Breast epithelium (tissue), 4 donors: ENCODE measurements at regions not wholly inside any gene's neighbourhood (a gene's known extent, or its start where the extent isn't known, plus 50 kb on each side); places are given as distances from the start of the nearest gene placed in this dataset.

Experiments
- DNase-seq, 2 donors: peaks; one replicate each; pipeline ENCODE4 v3.0.0-alpha.2; 2019; ENCODE audit warnings: low spot score in 2 of 2
- H3K27ac ChIP-seq, 2 donors: fragments of 200-600 bp; sonication (generic) in 1 of 2; one replicate each; pipeline ENCODE4 v1.5.1; 2016 to 2019; ENCODE audit warnings: mild to moderate bottlenecking in 1 of 2
- H3K27me3 ChIP-seq, 2 donors: fragments of 200-600 bp; sonication (generic) in 1 of 2; one replicate each; pipeline versions ENCODE4 v1.5.1 to v1.6.0; 2017 to 2019; ENCODE audit warnings: control low read depth in 1 of 2, mild to moderate bottlenecking in 1 of 2
- H3K36me3 ChIP-seq: fragments of 200-600 bp; one replicate; pipeline ENCODE4 v1.5.1; 2019
- H3K4me1 ChIP-seq, 2 donors: fragments of 200-600 bp; sonication (generic); one replicate each; pipeline ENCODE4 v1.5.1; 2016 to 2019; ENCODE audit warnings: control low read depth in 1 of 2
- H3K4me3 ChIP-seq, 3 donors: fragments of 200-600 bp; sonication (generic); 1 replicate in 2 of 3; 2 replicates in 1 of 3; pipeline ENCODE4 v1.5.1; 2016 to 2019; ENCODE audit warnings: mild to moderate bottlenecking in 3 of 3, moderate library complexity in 2 of 3
- H3K9me3 ChIP-seq, 2 donors: fragments of 200-600 bp; sonication (generic) in 1 of 2; one replicate each; pipeline ENCODE4 v1.5.1; 2016 to 2019; ENCODE audit warnings: control low read depth in 1 of 2
- POLR2A ChIP-seq: fragments of 450-650 bp; IDR thresholded peaks from one replicate; pipeline ENCODE4 v1.6.1; 2016; ENCODE audit warnings: antibody characterized with exemption, mild to moderate bottlenecking, moderate library complexity
- POLR2AphosphoS5 ChIP-seq, 3 donors: sonication (generic); formaldehyde crosslinking; IDR thresholded peaks; one replicate each; pipeline ENCODE4 v1.6.1; 2017; ENCODE audit warnings: antibody characterized with exemption in 3 of 3
- intact Hi-C: fragments of 100-400 bp; cut with DNase I; formaldehyde crosslinking; loops from one replicate; pipeline ENCODE4 v1.15.1; 2023; ENCODE audit warnings: low total_unique reads
- TF ChIP-seq, protein P1 (sequence below), 3 donors: fragments of 450-650 bp; IDR thresholded peaks; one replicate each; pipeline ENCODE4 v1.5.1; 2016 to 2017; ENCODE audit warnings: antibody characterized with exemption in 3 of 3, mild to moderate bottlenecking in 3 of 3, moderate library complexity in 3 of 3

- Histone ChIP-seq H3K27ac (no peak overlapping the region), H3K9me3 (no peaks in the 10 kb centered on the region), H3K27me3 (no peaks in the 10 kb centered on the region), H3K36me3 (no peaks in the 10 kb centered on the region), H3K4me3 (no peak overlapping the region), H3K4me1 (peaks cover 0 to 7% of the 10 kb centered on the region in 2 donors)
- intact Hi-C loops, result no loop called here
- no peak for DNase-seq
- TF ChIP-seq, protein P1, sequence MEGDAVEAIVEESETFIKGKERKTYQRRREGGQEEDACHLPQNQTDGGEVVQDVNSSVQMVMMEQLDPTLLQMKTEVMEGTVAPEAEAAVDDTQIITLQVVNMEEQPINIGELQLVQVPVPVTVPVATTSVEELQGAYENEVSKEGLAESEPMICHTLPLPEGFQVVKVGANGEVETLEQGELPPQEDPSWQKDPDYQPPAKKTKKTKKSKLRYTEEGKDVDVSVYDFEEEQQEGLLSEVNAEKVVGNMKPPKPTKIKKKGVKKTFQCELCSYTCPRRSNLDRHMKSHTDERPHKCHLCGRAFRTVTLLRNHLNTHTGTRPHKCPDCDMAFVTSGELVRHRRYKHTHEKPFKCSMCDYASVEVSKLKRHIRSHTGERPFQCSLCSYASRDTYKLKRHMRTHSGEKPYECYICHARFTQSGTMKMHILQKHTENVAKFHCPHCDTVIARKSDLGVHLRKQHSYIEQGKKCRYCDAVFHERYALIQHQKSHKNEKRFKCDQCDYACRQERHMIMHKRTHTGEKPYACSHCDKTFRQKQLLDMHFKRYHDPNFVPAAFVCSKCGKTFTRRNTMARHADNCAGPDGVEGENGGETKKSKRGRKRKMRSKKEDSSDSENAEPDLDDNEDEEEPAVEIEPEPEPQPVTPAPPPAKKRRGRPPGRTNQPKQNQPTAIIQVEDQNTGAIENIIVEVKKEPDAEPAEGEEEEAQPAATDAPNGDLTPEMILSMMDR (IDR thresholded peaks at IDR 0.05), result no peak
- TF ChIP-seq POLR2AphosphoS5 (IDR thresholded peaks at IDR 0.05) (no peak), POLR2A (no peak)
These were observed 192.1 kb upstream of the ID2 start for GRCh38 chr2:8489751-8490150.

DNA sequence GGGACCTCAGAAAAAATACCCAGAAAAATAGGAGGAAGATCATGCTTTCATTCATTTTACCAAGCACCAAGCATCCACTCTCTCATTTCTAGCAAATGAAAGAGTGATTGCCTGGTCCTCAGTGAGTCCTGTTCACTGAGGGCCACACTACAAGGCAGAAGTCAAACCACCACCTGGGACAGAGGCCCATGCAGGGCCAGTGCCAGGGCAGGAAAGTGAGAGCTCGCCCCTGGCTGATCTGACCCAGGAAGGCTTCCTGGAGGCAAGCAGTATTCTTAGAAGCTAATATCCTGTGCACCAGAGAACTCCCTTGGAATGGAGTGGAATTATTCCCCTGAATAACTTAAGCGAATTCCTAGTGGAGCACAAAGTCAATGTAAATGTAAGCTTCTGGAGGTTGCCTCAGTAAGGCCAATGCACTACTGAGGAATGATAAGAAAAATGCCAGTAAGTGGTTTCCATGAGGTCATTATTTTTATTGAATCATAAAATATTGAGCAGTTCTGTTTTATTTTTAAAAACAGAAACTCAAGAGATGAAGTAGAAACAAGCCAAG, 191.6 kb upstream of the ID2 start:
- intact Hi-C loops, result no loop called here
- no peaks in the 10 kb centered on the region for H3K27me3 ChIP-seq
- no peaks in the 10 kb centered on the region for H3K9me3 ChIP-seq
- no peaks in the 10 kb centered on the region for H3K36me3 ChIP-seq
- no peak for DNase-seq
- peaks cover 0 to 7% of the 10 kb centered on the region in 2 donors for H3K4me1 ChIP-seq
- TF ChIP-seq POLR2A (no peak), POLR2AphosphoS5 (IDR thresholded peaks at IDR 0.05) (no peak)
- no peak overlapping the region for H3K4me3 ChIP-seq
- peak overlapping the region in 1 of 2 donors; percentile 48 for H3K27ac ChIP-seq

- Histone ChIP-seq H3K4me1 (peaks cover 0 to 7% of the 10 kb centered on the region in 2 donors), H3K9me3 (no peaks in the 10 kb centered on the region), H3K27me3 (no peaks in the 10 kb centered on the region), H3K27ac (peak overlapping the region; percentile 26 to 56), H3K4me3 (no peak overlapping the region), H3K36me3 (no peaks in the 10 kb centered on the region)
- TF ChIP-seq POLR2AphosphoS5 (IDR thresholded peaks at IDR 0.05) (peak in 1 of 3 donors; percentile 32), POLR2A (no peak)
- TF ChIP-seq, protein P1 (IDR thresholded peaks at IDR 0.05), result no peak
- DNase-seq, result no peak
- intact Hi-C loops, result no loop called here
These were observed 190.4 kb upstream of the ID2 start for GRCh38 chr2:8491296-8492027.

DNA sequence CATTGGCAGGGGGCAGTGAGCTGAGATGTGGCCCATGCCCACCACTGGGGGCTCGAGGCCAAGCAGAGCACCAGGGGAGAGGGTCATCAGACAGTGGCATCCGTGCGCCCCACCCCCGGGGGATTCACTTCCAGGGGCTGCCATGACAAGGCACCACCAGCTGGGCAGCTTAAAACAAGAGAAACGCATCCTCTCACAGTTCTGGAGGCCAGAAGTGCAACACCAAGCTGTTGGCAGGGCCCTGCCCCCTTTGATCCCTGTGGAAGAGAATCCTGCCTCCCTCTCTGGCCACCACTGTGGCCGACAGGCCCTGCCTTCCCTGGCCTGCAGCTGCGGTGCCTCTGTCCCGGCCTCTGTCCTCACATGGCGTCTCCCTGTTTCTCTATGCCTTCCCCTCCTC, 187.7 kb upstream of the ID2 start:
- H3K27ac ChIP-seq, result no peak overlapping the region
- intact Hi-C loops, result no loop called here
- H3K4me1 ChIP-seq, result peaks cover 0 to 7% of the 10 kb centered on the region in 2 donors
- no peaks in the 10 kb centered on the region for H3K36me3 ChIP-seq
- TF ChIP-seq, protein P1 (IDR thresholded peaks at IDR 0.05), result no peak
- no peak for TF ChIP-seq POLR2A
- TF ChIP-seq POLR2AphosphoS5 (IDR thresholded peaks at IDR 0.05), result no peak
- H3K27me3 ChIP-seq, result no peaks in the 10 kb centered on the region
- H3K9me3 ChIP-seq, result no peaks in the 10 kb centered on the region
- no peak for DNase-seq
- no peak overlapping the region for H3K4me3 ChIP-seq

DNA sequence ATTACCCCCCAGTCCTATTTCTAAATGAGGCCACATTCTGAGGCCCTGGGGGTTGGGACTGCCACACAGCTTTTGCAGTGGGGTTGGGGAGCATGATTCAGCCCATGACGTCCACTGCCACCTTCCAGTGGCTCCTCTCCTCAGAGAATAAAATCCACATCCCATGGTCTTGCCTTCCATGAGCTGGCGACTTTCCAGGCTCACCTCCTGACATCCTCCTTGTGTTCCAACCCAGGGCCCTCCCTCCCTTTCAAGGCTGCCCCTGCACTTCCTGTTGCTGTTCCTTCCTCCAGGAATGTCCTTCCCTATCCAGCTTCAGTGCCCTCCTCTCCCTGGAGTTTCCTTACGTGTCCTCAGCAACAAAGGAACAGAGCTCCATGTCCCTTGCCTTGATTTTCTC, 187.3 kb upstream of the ID2 start:
- no peak for DNase-seq
- Histone ChIP-seq H3K27me3 (no peaks in the 10 kb centered on the region), H3K4me1 (peaks cover 0 to 7% of the 10 kb centered on the region in 2 donors), H3K4me3 (no peak overlapping the region), H3K27ac (peak overlapping the region in 1 of 2 donors; percentile 9), H3K9me3 (no peaks in the 10 kb centered on the region), H3K36me3 (no peaks in the 10 kb centered on the region)
- TF ChIP-seq, protein P1 (IDR thresholded peaks at IDR 0.05), result no peak
- intact Hi-C loops, result no loop called here
